ENCODE measurements at regions not wholly inside any gene's neighbourhood (a gene's known extent, or its start where the extent isn't known, plus 50 kb on each side); places are given as distances from the start of the nearest gene placed in this dataset.

DNA sequence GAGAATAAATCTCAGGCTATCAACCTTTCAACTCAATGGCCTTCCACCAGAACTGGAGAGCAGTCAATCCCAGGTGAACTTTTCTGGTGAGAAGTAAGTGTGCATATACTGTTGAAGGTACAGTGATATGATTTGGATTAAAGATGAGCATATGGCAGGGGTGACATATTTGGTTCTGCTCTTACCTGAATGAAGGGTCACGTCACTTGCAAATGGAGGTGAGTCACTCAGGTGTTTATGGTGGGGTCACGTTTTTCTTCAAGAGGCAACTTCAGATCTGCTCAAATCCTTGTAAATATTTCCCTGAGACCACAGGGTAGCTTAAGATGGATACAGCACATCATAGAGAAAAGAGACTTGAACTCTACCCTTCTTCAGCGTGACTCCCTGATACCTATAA, 143.2 kb downstream of the BRMS1L start:
- H3K9me3 ChIP-seq (ENCODE audit: control insufficient read depth in 2 of 3, insufficient read depth in 1 of 3, low read length in 3 of 3), result no peaks in the 10 kb centered on the region
- H3K36me3 ChIP-seq (ENCODE audit: control insufficient read depth in 2 of 3, insufficient read depth in 3 of 3, low read length in 3 of 3), result no peaks in the 10 kb centered on the region
- FAIRE-seq (no peak), DNase-seq (no peak)
- intact Hi-C loops (cut with DNase I), result no loop called here
- no peaks in the 10 kb centered on the region for H3K4me1 ChIP-seq (ENCODE audit: control insufficient read depth in 2 of 3, insufficient read depth in 2 of 3, low read depth in 1 of 3, low read length in 3 of 3)
- no peak overlapping the region for H3K9ac ChIP-seq (ENCODE audit: low read length in 3 of 3)
- no peak overlapping the region for H3K4me3 ChIP-seq (ENCODE audit: low read length in 3 of 3)
- TF ChIP-seq, protein P1, sequence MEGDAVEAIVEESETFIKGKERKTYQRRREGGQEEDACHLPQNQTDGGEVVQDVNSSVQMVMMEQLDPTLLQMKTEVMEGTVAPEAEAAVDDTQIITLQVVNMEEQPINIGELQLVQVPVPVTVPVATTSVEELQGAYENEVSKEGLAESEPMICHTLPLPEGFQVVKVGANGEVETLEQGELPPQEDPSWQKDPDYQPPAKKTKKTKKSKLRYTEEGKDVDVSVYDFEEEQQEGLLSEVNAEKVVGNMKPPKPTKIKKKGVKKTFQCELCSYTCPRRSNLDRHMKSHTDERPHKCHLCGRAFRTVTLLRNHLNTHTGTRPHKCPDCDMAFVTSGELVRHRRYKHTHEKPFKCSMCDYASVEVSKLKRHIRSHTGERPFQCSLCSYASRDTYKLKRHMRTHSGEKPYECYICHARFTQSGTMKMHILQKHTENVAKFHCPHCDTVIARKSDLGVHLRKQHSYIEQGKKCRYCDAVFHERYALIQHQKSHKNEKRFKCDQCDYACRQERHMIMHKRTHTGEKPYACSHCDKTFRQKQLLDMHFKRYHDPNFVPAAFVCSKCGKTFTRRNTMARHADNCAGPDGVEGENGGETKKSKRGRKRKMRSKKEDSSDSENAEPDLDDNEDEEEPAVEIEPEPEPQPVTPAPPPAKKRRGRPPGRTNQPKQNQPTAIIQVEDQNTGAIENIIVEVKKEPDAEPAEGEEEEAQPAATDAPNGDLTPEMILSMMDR (IDR thresholded peaks at IDR 0.05; ENCODE audit: borderline replicate concordance, extremely low read depth, insufficient read depth), result no peak
- H3K27me3 ChIP-seq (ENCODE audit: control insufficient read depth, insufficient read depth, low read length), result no peaks in the 10 kb centered on the region
- no peak overlapping the region for H3K27ac ChIP-seq (ENCODE audit: low read depth in 2 of 2, low read length in 2 of 2)

DNA sequence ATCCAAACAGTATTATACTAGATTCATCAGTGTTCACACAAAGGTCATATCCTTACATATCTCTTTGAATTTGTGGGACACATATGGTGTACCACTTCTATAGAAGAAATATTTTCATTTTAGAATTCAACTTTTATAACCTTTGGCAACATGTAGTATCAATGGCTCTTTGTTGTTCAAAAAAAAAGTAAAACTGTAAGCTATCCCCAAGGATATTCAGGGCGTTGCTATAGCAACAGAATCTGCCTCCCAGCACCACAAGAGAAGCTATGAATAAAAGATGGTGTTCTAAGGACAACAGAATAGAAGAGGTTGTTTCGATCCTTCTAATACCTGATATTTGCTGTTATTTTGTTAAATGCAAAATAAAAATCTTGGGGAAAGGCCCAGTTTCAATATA, 139.3 kb downstream of the BRMS1L start:
- H3K9me3 ChIP-seq (ENCODE audit: control insufficient read depth in 2 of 3, insufficient read depth in 1 of 3, low read length in 3 of 3), result no peaks in the 10 kb centered on the region
- no peaks in the 10 kb centered on the region for H3K36me3 ChIP-seq (ENCODE audit: control insufficient read depth in 2 of 3, insufficient read depth in 3 of 3, low read length in 3 of 3)
- no peak for FAIRE-seq
- TF ChIP-seq, protein P1 (IDR thresholded peaks at IDR 0.05; ENCODE audit: borderline replicate concordance, extremely low read depth, insufficient read depth), result no peak
- no peaks in the 10 kb centered on the region for H3K27me3 ChIP-seq (ENCODE audit: control insufficient read depth, insufficient read depth, low read length)
- no peak overlapping the region for H3K4me3 ChIP-seq (ENCODE audit: low read length in 3 of 3)
- H3K27ac ChIP-seq (ENCODE audit: low read depth in 2 of 2, low read length in 2 of 2), result no peak overlapping the region
- intact Hi-C loops (cut with DNase I), result no loop called here
- H3K9ac ChIP-seq (ENCODE audit: low read length in 3 of 3), result no peak overlapping the region
- no peaks in the 10 kb centered on the region for H3K4me1 ChIP-seq (ENCODE audit: control insufficient read depth in 2 of 3, insufficient read depth in 2 of 3, low read depth in 1 of 3, low read length in 3 of 3)
- DNase-seq, result no peak

DNA sequence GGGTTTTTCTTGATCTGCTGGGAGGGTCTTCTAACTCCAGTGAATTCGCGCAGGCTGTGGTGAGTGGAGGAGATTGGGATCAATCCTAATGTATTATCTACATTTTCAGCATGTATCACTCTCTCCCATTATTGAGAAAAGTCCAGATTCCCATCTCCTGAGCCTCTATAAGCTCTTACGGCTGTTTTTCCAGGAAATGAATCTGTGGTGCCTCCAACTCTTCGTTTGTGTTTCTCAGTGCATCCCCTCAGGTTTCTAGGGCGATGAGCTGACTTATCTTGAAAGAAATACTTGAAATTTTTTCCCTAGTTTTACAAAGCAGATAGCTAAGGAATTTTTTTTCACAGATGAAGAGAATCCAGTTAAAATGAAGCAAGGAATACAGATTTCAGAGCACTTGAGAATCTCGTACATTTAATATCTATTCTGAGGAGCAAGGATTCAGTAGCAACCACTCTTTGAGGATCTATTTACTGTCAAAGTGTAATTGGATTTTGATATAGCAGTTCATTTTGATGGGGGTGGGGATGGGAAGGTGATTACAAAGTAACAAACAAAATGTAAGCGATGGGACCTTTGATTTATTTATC, 138.7 kb downstream of the BRMS1L start:
- H3K9ac ChIP-seq (ENCODE audit: low read length in 3 of 3), result no peak overlapping the region
- TF ChIP-seq, protein P1 (IDR thresholded peaks at IDR 0.05; ENCODE audit: borderline replicate concordance, extremely low read depth, insufficient read depth), result no peak
- H3K27ac ChIP-seq (ENCODE audit: low read depth in 2 of 2, low read length in 2 of 2), result no peak overlapping the region
- no peaks in the 10 kb centered on the region for H3K27me3 ChIP-seq (ENCODE audit: control insufficient read depth, insufficient read depth, low read length)
- no peaks in the 10 kb centered on the region for H3K4me1 ChIP-seq (ENCODE audit: control insufficient read depth in 2 of 3, insufficient read depth in 2 of 3, low read depth in 1 of 3, low read length in 3 of 3)
- no peak overlapping the region for H3K4me3 ChIP-seq (ENCODE audit: low read length in 3 of 3)
- DNase-seq (no peak), FAIRE-seq (no peak)
- H3K9me3 ChIP-seq (ENCODE audit: control insufficient read depth in 2 of 3, insufficient read depth in 1 of 3, low read length in 3 of 3), result no peaks in the 10 kb centered on the region
- intact Hi-C loops (cut with DNase I), result no loop called here
- H3K36me3 ChIP-seq (ENCODE audit: control insufficient read depth in 2 of 3, insufficient read depth in 3 of 3, low read length in 3 of 3), result no peaks in the 10 kb centered on the region

DNA sequence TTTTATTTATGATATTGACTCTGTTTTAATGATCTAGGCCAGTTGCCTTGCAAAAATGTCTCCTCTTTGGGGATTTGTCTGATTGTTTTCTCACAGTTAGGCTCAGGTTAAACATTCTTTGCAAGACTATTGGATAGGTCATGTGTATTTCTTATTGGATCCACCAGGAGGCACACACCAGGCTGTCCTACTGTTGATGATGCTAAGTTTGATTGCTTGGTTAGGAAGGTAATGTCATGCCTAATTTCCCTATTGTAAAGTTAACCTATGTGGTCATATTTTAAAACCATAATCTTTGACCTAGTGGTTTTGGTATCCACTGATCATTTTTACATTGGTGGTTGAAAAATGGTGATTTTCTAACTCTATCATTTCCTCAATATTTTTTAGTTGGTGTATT, 137.1 kb downstream of the BRMS1L start:
- H3K27me3 ChIP-seq (ENCODE audit: control insufficient read depth, insufficient read depth, low read length), result no peaks in the 10 kb centered on the region
- H3K27ac ChIP-seq (ENCODE audit: low read depth in 2 of 2, low read length in 2 of 2), result no peak overlapping the region
- H3K9ac ChIP-seq (ENCODE audit: low read length in 3 of 3), result no peak overlapping the region
- DNase-seq (no peak), FAIRE-seq (no peak)
- intact Hi-C loops (cut with DNase I), result no loop called here
- TF ChIP-seq, protein P1 (IDR thresholded peaks at IDR 0.05; ENCODE audit: borderline replicate concordance, extremely low read depth, insufficient read depth), result no peak
- no peak overlapping the region for H3K4me3 ChIP-seq (ENCODE audit: low read length in 3 of 3)
- no peaks in the 10 kb centered on the region for H3K9me3 ChIP-seq (ENCODE audit: control insufficient read depth in 2 of 3, insufficient read depth in 1 of 3, low read length in 3 of 3)
- H3K4me1 ChIP-seq (ENCODE audit: control insufficient read depth in 2 of 3, insufficient read depth in 2 of 3, low read depth in 1 of 3, low read length in 3 of 3), result no peaks in the 10 kb centered on the region
- H3K36me3 ChIP-seq (ENCODE audit: control insufficient read depth in 2 of 3, insufficient read depth in 3 of 3, low read length in 3 of 3), result no peaks in the 10 kb centered on the region

All from kidney (tissue), 13 donors.